B cell (primary cell): ENCODE measurements at regions not wholly inside any gene's neighbourhood (a gene's known extent, or its start where the extent isn't known, plus 50 kb on each side); places are given as distances from the start of the nearest gene placed in this dataset.

Experiments used
- CTCF ChIP-seq: fragments of 200-600 bp; IDR thresholded peaks from one replicate; pipeline ENCODE4 v1.8.0; 2022; ENCODE audit warnings: antibody characterized with exemption, mild to moderate bottlenecking
- EZH2 ChIP-seq: IDR thresholded peaks from 2 replicates; pipeline ENCODE4 v1.6.1; 2012; ENCODE audit warnings: borderline replicate concordance, low read depth, mild to moderate bottlenecking, moderate library complexity, low read length; ENCODE audit not compliant: insufficient read depth, poor library complexity, severe bottlenecking

GRCh38 chr3:137222736-137223225, 265.0 kb downstream of the IL20RB start:
- TF ChIP-seq CTCF = no peak
- no peak for TF ChIP-seq EZH2
